ENCODE measurements at regions not wholly inside any gene's neighbourhood (a gene's known extent, or its start where the extent isn't known, plus 50 kb on each side); places are given as distances from the start of the nearest gene placed in this dataset.

DNA sequence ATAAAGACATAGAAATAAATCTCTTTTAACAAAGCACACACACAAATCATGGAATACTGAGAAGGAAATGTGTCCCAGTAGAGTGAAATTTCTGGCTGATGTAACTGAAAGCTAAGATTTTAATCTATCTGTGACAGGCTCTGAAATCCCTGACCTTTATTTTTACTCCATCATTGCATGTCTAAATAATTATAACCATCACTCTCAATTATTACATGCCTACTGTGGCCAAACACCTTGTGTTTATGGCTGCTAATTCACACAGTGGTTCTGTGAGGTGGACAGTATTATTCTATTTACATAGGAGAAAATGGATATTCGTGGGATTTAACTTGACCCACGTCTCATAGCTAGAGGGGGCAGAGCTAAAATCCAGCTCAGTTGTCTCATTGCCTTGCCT lies 438.1 kb downstream of the TLL1 start:
- TF ChIP-seq, protein P1, sequence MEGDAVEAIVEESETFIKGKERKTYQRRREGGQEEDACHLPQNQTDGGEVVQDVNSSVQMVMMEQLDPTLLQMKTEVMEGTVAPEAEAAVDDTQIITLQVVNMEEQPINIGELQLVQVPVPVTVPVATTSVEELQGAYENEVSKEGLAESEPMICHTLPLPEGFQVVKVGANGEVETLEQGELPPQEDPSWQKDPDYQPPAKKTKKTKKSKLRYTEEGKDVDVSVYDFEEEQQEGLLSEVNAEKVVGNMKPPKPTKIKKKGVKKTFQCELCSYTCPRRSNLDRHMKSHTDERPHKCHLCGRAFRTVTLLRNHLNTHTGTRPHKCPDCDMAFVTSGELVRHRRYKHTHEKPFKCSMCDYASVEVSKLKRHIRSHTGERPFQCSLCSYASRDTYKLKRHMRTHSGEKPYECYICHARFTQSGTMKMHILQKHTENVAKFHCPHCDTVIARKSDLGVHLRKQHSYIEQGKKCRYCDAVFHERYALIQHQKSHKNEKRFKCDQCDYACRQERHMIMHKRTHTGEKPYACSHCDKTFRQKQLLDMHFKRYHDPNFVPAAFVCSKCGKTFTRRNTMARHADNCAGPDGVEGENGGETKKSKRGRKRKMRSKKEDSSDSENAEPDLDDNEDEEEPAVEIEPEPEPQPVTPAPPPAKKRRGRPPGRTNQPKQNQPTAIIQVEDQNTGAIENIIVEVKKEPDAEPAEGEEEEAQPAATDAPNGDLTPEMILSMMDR (IDR thresholded peaks at IDR 0.05 in 2 of 3, conservative IDR thresholded peaks at IDR 0.05 in 1 of 3; ENCODE audit: borderline replicate concordance in 1 of 3, insufficient read depth in 1 of 3, low read depth in 2 of 3, low read length in 2 of 3), result no peak
- TF ChIP-seq EZH2 (IDR thresholded peaks at IDR 0.05) (no peak), POLR2AphosphoS5 (IDR thresholded peaks at IDR 0.05; ENCODE audit: low read depth, low read length) (no peak), CBX3 (IDR thresholded peaks at IDR 0.05; ENCODE audit: low read depth) (no peak), TCF7L2 (IDR thresholded peaks at IDR 0.05; ENCODE audit: borderline replicate concordance, extremely low read depth, insufficient read depth, insufficient read length) (no peak), JUND (IDR thresholded peaks at IDR 0.05) (no peak), SP1 (IDR thresholded peaks at IDR 0.05; ENCODE audit: low read depth) (no peak), ZFX (IDR thresholded peaks at IDR 0.05) (no peak), ZNF274 (IDR thresholded peaks at IDR 0.05; ENCODE audit: low read depth, low read length) (no peak)
- TF ChIP-seq, protein P2, sequence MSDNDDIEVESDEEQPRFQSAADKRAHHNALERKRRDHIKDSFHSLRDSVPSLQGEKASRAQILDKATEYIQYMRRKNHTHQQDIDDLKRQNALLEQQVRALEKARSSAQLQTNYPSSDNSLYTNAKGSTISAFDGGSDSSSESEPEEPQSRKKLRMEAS (IDR thresholded peaks at IDR 0.05), result no peak
- TF ChIP-seq, protein P3, sequence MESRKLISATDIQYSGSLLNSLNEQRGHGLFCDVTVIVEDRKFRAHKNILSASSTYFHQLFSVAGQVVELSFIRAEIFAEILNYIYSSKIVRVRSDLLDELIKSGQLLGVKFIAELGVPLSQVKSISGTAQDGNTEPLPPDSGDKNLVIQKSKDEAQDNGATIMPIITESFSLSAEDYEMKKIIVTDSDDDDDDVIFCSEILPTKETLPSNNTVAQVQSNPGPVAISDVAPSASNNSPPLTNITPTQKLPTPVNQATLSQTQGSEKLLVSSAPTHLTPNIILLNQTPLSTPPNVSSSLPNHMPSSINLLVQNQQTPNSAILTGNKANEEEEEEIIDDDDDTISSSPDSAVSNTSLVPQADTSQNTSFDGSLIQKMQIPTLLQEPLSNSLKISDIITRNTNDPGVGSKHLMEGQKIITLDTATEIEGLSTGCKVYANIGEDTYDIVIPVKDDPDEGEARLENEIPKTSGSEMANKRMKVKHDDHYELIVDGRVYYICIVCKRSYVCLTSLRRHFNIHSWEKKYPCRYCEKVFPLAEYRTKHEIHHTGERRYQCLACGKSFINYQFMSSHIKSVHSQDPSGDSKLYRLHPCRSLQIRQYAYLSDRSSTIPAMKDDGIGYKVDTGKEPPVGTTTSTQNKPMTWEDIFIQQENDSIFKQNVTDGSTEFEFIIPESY (IDR thresholded peaks at IDR 0.05; ENCODE audit: extremely low read depth, insufficient replicate concordance, low read length), result no peak

All from HCT116 (cell line).